Prostate gland (tissue), 2 donors: ENCODE measurements at regions not wholly inside any gene's neighbourhood (a gene's known extent, or its start where the extent isn't known, plus 50 kb on each side); places are given as distances from the start of the nearest gene placed in this dataset.

Experiments used
- DNase-seq: peaks from one replicate; pipeline ENCODE4 v3.0.0-alpha.2; 2019; ENCODE audit warnings: low spot score
- H3K27ac ChIP-seq, 2 donors: fragments of 200-600 bp; sonication (generic); 2 replicates each; pipeline ENCODE4 v1.5.1; 2017 to 2019
- H3K27me3 ChIP-seq: fragments of 200-600 bp; sonication (generic); replicated peaks from 2 replicates; pipeline ENCODE4 v1.5.1; 2019; ENCODE audit not compliant: insufficient read depth
- H3K36me3 ChIP-seq, 2 donors: fragments of 200-600 bp; sonication (generic); 1 replicate in 1 of 2; 2 replicates in 1 of 2; pipeline versions ENCODE4 v1.5.1 to v1.8.1; 2017 to 2019
- H3K4me1 ChIP-seq: fragments of 200-600 bp; sonication (generic); replicated peaks from 2 replicates; pipeline ENCODE4 v1.5.1; 2019
- H3K4me3 ChIP-seq, 2 donors: fragments of 200-600 bp; sonication (generic); 2 replicates each; pipeline ENCODE4 v1.5.1; 2017 to 2019
- H3K9me3 ChIP-seq: fragments of 200-600 bp; sonication (generic); 2 replicates; pipeline ENCODE4 v1.5.1; 2017
- POLR2A ChIP-seq: fragments of 450-650 bp; IDR thresholded peaks from one replicate; pipeline ENCODE4 v1.6.1; 2016; ENCODE audit warnings: antibody characterized with exemption, mild to moderate bottlenecking
- POLR2AphosphoS5 ChIP-seq: sonication (generic); formaldehyde crosslinking; IDR thresholded peaks from one replicate; pipeline ENCODE4 v1.6.1; 2017; ENCODE audit warnings: antibody characterized with exemption
- WGBS: methylation state at CpG from one replicate; pipeline ENCODE4 v1.1.5; 2018; 5-methylcytosine and 5-hydroxymethylcytosine counted together
- intact Hi-C: fragments of 100-400 bp; cut with DNase I; formaldehyde crosslinking; loops from one replicate; pipeline ENCODE4 v1.14.2; 2022
- TF ChIP-seq, protein P1 (sequence below), 4 experiments: fragments of 200-600 bp in 2 of 4; fragments of 450-650 bp in 2 of 4; sonication (generic) in 2 of 4; IDR thresholded peaks; 1 replicate in 3 of 4; 2 replicates in 1 of 4; pipeline ENCODE4 v1.5.1; 2016 to 2019; ENCODE audit warnings: antibody characterized with exemption in 4 of 4, mild to moderate bottlenecking in 2 of 4, moderate library complexity in 2 of 4

DNA sequence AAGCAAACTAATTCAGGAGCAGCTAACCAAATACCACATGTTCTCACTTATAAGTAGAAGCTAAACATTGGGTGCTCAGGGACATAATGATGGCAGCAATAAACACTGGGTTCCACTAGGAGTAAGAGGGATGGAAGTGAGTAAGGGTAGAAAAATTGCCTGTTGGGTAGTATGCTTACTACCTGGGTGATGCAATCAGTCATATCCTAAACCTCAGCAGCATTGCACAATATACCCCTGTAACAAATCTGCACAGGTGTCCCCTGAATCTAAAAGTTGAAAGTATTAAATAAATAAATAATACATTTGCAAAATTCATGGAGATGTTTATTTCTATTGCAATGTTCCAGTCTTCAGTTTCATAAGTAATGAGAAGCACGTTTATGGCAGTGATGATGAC, 409.8 kb upstream of the FOXG1 start:
- intact Hi-C loops: no loop called here
- Histone ChIP-seq H3K4me1 (no peaks in the 10 kb centered on the region), H3K9me3 (no peaks in the 10 kb centered on the region), H3K27me3 (no peaks in the 10 kb centered on the region), H3K36me3 (no peaks in the 10 kb centered on the region), H3K27ac (no peak overlapping the region), H3K4me3 (no peak overlapping the region)
- 62% methylated on average over 1 of the region's 1 CpG for WGBS
- TF ChIP-seq, protein P1, sequence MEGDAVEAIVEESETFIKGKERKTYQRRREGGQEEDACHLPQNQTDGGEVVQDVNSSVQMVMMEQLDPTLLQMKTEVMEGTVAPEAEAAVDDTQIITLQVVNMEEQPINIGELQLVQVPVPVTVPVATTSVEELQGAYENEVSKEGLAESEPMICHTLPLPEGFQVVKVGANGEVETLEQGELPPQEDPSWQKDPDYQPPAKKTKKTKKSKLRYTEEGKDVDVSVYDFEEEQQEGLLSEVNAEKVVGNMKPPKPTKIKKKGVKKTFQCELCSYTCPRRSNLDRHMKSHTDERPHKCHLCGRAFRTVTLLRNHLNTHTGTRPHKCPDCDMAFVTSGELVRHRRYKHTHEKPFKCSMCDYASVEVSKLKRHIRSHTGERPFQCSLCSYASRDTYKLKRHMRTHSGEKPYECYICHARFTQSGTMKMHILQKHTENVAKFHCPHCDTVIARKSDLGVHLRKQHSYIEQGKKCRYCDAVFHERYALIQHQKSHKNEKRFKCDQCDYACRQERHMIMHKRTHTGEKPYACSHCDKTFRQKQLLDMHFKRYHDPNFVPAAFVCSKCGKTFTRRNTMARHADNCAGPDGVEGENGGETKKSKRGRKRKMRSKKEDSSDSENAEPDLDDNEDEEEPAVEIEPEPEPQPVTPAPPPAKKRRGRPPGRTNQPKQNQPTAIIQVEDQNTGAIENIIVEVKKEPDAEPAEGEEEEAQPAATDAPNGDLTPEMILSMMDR (IDR thresholded peaks at IDR 0.05): no peak
- TF ChIP-seq POLR2A (no peak), POLR2AphosphoS5 (no peak)
- DNase-seq: no peak

DNA sequence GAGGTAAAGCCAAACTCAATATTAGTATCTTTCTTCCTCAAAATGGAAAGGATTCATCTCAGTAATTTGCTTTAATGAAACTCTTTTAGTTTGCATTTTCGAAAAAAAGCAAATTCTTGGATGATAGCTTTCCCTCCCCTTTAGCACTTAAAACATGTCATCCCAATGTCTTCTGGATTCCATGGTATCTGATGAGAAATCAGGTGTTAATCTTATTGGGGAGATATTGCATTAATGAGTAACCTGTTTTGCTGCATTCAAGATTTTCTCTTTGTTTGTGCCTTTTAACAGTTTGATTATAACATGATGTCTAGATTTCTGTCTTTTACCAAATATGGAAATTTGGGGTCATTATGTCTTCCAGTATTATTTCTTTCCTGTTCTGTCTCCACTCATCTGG, 405.1 kb upstream of the FOXG1 start:
- no peak for DNase-seq
- no peak overlapping the region for H3K27ac ChIP-seq
- no peak overlapping the region for H3K4me3 ChIP-seq
- intact Hi-C loops: no loop called here
- TF ChIP-seq, protein P1 (IDR thresholded peaks at IDR 0.05): no peak
- TF ChIP-seq POLR2A: no peak
- WGBS: 83% methylated on average over 1 of the region's 1 CpG
- H3K27me3 ChIP-seq: no peaks in the 10 kb centered on the region
- H3K4me1 ChIP-seq: no peaks in the 10 kb centered on the region
- no peaks in the 10 kb centered on the region for H3K36me3 ChIP-seq
- no peaks in the 10 kb centered on the region for H3K9me3 ChIP-seq

DNA sequence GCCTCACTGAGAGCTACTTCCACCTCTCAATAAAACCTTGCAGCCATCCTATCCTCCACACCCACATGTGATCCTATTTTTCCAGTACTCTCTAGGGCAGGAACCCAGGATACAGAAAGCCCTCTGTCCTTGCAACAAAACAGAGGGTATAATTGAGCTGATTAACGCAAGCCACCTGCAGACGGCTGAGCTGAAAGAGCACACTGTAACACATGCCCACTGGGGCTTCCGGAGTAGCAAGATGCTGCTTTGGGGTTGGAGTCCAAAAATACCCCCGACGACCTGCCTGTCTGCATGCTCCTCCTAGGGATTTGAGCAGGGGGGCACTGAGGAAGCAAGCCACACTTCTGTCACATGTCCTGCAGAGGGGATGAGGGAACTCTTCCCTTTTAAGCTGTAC, 401.1 kb upstream of the FOXG1 start:
- Histone ChIP-seq H3K4me3 (no peak overlapping the region), H3K4me1 (no peaks in the 10 kb centered on the region), H3K36me3 (no peaks in the 10 kb centered on the region), H3K27me3 (no peaks in the 10 kb centered on the region), H3K9me3 (no peaks in the 10 kb centered on the region), H3K27ac (no peak overlapping the region)
- TF ChIP-seq, protein P1 (IDR thresholded peaks at IDR 0.05): no peak
- TF ChIP-seq POLR2AphosphoS5 (no peak), POLR2A (no peak)
- WGBS: 80% methylated on average over 5 of the region's 5 CpGs
- no peak for DNase-seq
- intact Hi-C loops: no loop called here

DNA sequence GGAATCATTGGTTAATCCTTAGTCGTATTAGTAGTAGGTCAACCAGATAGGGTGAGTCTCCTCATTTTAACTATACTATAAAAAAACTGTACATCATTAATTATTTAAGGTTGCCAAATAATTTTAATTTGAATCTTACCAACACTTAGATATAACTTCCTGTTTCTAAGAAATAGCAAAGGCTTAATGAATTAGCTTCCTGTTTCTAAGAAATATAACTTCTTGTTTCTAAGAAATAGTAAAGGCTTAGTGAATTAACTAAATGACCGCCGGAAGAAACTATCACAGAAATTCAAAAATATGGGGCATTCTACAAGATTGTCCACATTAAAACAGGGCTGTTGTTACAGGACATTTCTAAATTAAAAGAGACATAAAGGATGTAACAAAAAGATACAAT, 392.9 kb upstream of the FOXG1 start:
- Histone ChIP-seq H3K27ac (no peak overlapping the region), H3K4me1 (no peaks in the 10 kb centered on the region), H3K27me3 (no peaks in the 10 kb centered on the region), H3K36me3 (no peaks in the 10 kb centered on the region), H3K9me3 (no peaks in the 10 kb centered on the region), H3K4me3 (no peak overlapping the region)
- intact Hi-C loops: no loop called here
- WGBS: 85% methylated on average over 3 of the region's 3 CpGs
- no peak for DNase-seq
- TF ChIP-seq, protein P1 (IDR thresholded peaks at IDR 0.05): no peak
- TF ChIP-seq POLR2A: no peak
- TF ChIP-seq POLR2AphosphoS5: no peak

DNA sequence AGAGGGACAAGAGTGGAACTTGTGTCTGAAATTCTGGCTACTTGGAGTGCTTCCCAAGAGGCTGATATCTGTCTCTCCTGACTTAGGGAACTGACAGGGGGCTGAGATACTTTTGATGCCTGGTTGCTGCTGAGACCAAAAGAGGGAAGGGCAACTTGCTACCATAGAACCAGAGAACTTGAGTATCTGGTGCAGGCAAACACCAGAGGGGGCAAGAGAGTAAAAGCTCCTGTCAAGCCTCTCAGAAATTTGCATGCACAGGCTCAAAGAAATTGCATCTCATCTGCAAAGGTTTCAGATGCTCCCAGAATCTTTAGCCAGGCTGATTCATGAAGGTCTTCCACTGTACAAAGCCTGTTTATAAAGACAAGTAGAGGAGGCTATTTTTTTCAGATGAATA, 391.3 kb upstream of the FOXG1 start:
- Histone ChIP-seq H3K27ac (no peak overlapping the region), H3K4me3 (no peak overlapping the region), H3K27me3 (no peaks in the 10 kb centered on the region), H3K9me3 (no peaks in the 10 kb centered on the region), H3K36me3 (no peaks in the 10 kb centered on the region), H3K4me1 (no peaks in the 10 kb centered on the region)
- intact Hi-C loops: no loop called here
- TF ChIP-seq POLR2A: no peak
- TF ChIP-seq POLR2AphosphoS5: no peak
- TF ChIP-seq, protein P1 (IDR thresholded peaks at IDR 0.05): no peak
- DNase-seq: no peak
